ENCODE measurements at regions not wholly inside any gene's neighbourhood (a gene's known extent, or its start where the extent isn't known, plus 50 kb on each side); places are given as distances from the start of the nearest gene placed in this dataset.

GRCh38 chr4:178856139-178856800, 1414.0 kb upstream of the AGA start:
- TF ChIP-seq, protein P1, sequence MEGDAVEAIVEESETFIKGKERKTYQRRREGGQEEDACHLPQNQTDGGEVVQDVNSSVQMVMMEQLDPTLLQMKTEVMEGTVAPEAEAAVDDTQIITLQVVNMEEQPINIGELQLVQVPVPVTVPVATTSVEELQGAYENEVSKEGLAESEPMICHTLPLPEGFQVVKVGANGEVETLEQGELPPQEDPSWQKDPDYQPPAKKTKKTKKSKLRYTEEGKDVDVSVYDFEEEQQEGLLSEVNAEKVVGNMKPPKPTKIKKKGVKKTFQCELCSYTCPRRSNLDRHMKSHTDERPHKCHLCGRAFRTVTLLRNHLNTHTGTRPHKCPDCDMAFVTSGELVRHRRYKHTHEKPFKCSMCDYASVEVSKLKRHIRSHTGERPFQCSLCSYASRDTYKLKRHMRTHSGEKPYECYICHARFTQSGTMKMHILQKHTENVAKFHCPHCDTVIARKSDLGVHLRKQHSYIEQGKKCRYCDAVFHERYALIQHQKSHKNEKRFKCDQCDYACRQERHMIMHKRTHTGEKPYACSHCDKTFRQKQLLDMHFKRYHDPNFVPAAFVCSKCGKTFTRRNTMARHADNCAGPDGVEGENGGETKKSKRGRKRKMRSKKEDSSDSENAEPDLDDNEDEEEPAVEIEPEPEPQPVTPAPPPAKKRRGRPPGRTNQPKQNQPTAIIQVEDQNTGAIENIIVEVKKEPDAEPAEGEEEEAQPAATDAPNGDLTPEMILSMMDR (IDR thresholded peaks at IDR 0.05), result no peak
- no peak for TF ChIP-seq POLR2A (IDR thresholded peaks at IDR 0.05)
